Esophagus muscularis mucosa (tissue), 3 donors: ENCODE measurements at regions not wholly inside any gene's neighbourhood (a gene's known extent, or its start where the extent isn't known, plus 50 kb on each side); places are given as distances from the start of the nearest gene placed in this dataset.

Experiments
- POLR2A ChIP-seq: fragments of 450-650 bp; IDR thresholded peaks from one replicate; pipeline ENCODE4 v1.6.1; 2017; ENCODE audit warnings: antibody characterized with exemption, moderate library complexity, mild to moderate bottlenecking, low read depth
- TF ChIP-seq, protein P1 (sequence below), 3 experiments: fragments of 200-600 bp in 2 of 3; fragments of 450-650 bp in 1 of 3; sonication (generic) in 2 of 3; IDR thresholded peaks; one replicate each; pipeline ENCODE4 v1.5.1; 2017 to 2019; ENCODE audit warnings: antibody characterized with exemption in 3 of 3, mild to moderate bottlenecking in 2 of 3, moderate library complexity in 1 of 3

DNA sequence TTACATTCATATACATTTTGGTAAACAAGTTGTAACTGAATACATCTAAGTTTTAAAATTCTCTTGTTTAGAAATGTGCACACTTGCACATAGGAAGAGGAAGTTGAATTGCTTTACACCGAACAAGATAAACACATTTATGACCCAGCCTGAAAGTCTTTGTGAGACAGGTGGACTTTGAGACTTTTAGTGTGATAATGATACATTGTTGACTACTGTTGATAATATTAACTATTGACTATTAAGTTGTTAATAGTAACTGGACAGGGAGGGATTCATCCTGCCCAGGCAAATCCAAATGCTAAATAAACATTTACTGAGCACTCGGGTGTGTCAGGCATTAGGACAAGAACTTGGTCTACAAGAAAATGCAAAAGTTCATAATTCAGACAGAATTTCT, 68.0 kb downstream of the AVPR1A start:
- TF ChIP-seq, protein P1, sequence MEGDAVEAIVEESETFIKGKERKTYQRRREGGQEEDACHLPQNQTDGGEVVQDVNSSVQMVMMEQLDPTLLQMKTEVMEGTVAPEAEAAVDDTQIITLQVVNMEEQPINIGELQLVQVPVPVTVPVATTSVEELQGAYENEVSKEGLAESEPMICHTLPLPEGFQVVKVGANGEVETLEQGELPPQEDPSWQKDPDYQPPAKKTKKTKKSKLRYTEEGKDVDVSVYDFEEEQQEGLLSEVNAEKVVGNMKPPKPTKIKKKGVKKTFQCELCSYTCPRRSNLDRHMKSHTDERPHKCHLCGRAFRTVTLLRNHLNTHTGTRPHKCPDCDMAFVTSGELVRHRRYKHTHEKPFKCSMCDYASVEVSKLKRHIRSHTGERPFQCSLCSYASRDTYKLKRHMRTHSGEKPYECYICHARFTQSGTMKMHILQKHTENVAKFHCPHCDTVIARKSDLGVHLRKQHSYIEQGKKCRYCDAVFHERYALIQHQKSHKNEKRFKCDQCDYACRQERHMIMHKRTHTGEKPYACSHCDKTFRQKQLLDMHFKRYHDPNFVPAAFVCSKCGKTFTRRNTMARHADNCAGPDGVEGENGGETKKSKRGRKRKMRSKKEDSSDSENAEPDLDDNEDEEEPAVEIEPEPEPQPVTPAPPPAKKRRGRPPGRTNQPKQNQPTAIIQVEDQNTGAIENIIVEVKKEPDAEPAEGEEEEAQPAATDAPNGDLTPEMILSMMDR (IDR thresholded peaks at IDR 0.05), result no peak
- TF ChIP-seq POLR2A, result no peak
